Activated naive CD4-positive, alpha-beta T cell treated with Interleukin-2 at 50 U/mL for 16 hours (primary cell): ENCODE measurements at regions not wholly inside any gene's neighbourhood (a gene's known extent, or its start where the extent isn't known, plus 50 kb on each side); places are given as distances from the start of the nearest gene placed in this dataset.
"Not testable (repeated sequence)": the region's sequence is repeated elsewhere in the genome, so short reads cannot be mapped to it uniquely, and the experiment has no call there.

ENCODE experiments used
- DNase-seq: peaks from one replicate; pipeline ENCODE4 v3.0.0-alpha.2; 2020

- no peak for DNase-seq
Measured at GRCh38 chr4:164350061-164350460, 403.9 kb upstream of the SMIM31 start.

GRCh38 chr4:164350716-164351115 is 403.2 kb upstream of the SMIM31 start:
- not testable (repeated sequence) for DNase-seq

- no peak for DNase-seq
Measured at GRCh38 chr4:164357957-164358356, 396.0 kb upstream of the SMIM31 start.

- DNase-seq: no peak
Measured at GRCh38 chr4:164358400-164358799, 395.5 kb upstream of the SMIM31 start.

GRCh38 chr4:164359881-164360280 is 394.1 kb upstream of the SMIM31 start:
- DNase-seq: no peak

- DNase-seq: no peak
Measured at GRCh38 chr4:164368894-164369293, 385.0 kb upstream of the SMIM31 start.

GRCh38 chr4:164373021-164373420 is 380.9 kb upstream of the SMIM31 start:
- DNase-seq: no peak

- DNase-seq: no peak
Measured at GRCh38 chr4:164377277-164377676, 376.7 kb upstream of the SMIM31 start.

- no peak for DNase-seq
Measured at GRCh38 chr4:164378361-164378760, 375.6 kb upstream of the SMIM31 start.

GRCh38 chr4:164379694-164380093 is 374.2 kb upstream of the SMIM31 start:
- no peak for DNase-seq

- DNase-seq: no peak
Measured at GRCh38 chr4:164381859-164382258, 372.1 kb upstream of the SMIM31 start.

GRCh38 chr4:164383058-164383357 is 370.9 kb upstream of the SMIM31 start:
- DNase-seq: no peak

GRCh38 chr4:164383358-164384220 is 370.3 kb upstream of the SMIM31 start:
- no peak for DNase-seq

GRCh38 chr4:164384416-164384815 is 369.5 kb upstream of the SMIM31 start:
- no peak for DNase-seq

GRCh38 chr4:164396439-164396838 is 357.5 kb upstream of the SMIM31 start:
- no peak for DNase-seq

- DNase-seq: no peak
Measured at GRCh38 chr4:164402554-164402953, 351.4 kb upstream of the SMIM31 start.

- no peak for DNase-seq
Measured at GRCh38 chr4:164405774-164406173, 348.2 kb upstream of the SMIM31 start.

GRCh38 chr4:164408831-164409230 is 345.1 kb upstream of the SMIM31 start:
- DNase-seq: no peak

- no peak for DNase-seq
Measured at GRCh38 chr4:164410401-164410800, 343.5 kb upstream of the SMIM31 start.

- DNase-seq: no peak
Measured at GRCh38 chr4:164412246-164412645, 341.7 kb upstream of the SMIM31 start.

- no peak for DNase-seq
Measured at GRCh38 chr4:164413743-164414142, 340.2 kb upstream of the SMIM31 start.

GRCh38 chr4:164423819-164424218 is 330.1 kb upstream of the SMIM31 start:
- DNase-seq: no peak

- DNase-seq: no peak
Measured at GRCh38 chr4:164424846-164425245, 329.1 kb upstream of the SMIM31 start.

- DNase-seq: no peak
Measured at GRCh38 chr4:164428561-164428960, 325.4 kb upstream of the SMIM31 start.

- DNase-seq: no peak
Measured at GRCh38 chr4:164438321-164438720, 315.6 kb upstream of the SMIM31 start.
